Gastroesophageal sphincter (tissue), 3 donors: ENCODE measurements at regions not wholly inside any gene's neighbourhood (a gene's known extent, or its start where the extent isn't known, plus 50 kb on each side); places are given as distances from the start of the nearest gene placed in this dataset.

Source experiments
- EP300 ChIP-seq: sonication (generic); formaldehyde crosslinking; IDR thresholded peaks from one replicate; pipeline ENCODE4 v1.6.1; 2017; ENCODE audit warnings: antibody characterized with exemption, mild to moderate bottlenecking
- POLR2A ChIP-seq, 2 donors: fragments of 450-650 bp; IDR thresholded peaks; one replicate each; pipeline ENCODE4 v1.6.1; 2017; ENCODE audit warnings: antibody characterized with exemption in 2 of 2, mild to moderate bottlenecking in 2 of 2, moderate library complexity in 1 of 2
- POLR2AphosphoS5 ChIP-seq: sonication (generic); formaldehyde crosslinking; IDR thresholded peaks from one replicate; pipeline ENCODE4 v1.6.1; 2017; ENCODE audit warnings: antibody characterized with exemption
- TF ChIP-seq, protein P1 (sequence below), 4 experiments: fragments of 200-600 bp in 2 of 4; fragments of 450-650 bp in 2 of 4; sonication (generic) in 1 of 4; IDR thresholded peaks; one replicate each; pipeline ENCODE4 v1.5.1; 2017 to 2019; ENCODE audit warnings: antibody characterized with exemption in 4 of 4, mild to moderate bottlenecking in 2 of 4, moderate library complexity in 2 of 4

DNA sequence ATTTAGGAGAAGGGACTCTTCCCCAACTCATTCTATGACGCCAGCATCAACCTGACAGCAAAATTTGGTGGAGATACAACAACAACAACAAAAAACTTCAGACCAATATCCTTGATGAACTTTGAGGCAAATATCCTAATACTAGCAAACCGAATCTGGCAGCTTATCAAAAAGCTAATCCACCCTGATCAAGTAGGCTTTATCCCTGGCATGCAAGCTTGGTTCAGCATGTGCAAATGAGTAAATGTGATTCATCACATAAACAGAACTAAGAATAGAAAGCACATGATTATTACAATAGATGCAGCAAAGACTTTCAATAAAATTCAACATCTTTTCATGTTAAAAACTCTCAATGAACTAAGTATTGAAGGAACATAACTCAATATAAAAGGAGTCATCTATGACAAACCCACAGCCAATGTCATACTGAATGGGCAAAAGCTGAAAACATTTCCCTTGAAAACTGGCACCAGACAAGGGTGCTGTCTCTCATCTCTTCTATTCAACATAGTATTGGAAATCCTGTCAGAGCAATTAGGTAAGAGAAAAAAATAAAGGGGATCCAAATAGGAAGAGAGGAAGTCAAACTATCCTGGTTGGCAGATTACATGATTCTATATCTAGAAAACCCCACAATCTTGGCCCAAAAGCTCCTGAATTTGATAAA, 233.3 kb downstream of the CCDC59 start:
- TF ChIP-seq EP300 (no peak), POLR2A (IDR thresholded peaks at IDR 0.05) (no peak), POLR2AphosphoS5 (peak; percentile 94)
- TF ChIP-seq, protein P1, sequence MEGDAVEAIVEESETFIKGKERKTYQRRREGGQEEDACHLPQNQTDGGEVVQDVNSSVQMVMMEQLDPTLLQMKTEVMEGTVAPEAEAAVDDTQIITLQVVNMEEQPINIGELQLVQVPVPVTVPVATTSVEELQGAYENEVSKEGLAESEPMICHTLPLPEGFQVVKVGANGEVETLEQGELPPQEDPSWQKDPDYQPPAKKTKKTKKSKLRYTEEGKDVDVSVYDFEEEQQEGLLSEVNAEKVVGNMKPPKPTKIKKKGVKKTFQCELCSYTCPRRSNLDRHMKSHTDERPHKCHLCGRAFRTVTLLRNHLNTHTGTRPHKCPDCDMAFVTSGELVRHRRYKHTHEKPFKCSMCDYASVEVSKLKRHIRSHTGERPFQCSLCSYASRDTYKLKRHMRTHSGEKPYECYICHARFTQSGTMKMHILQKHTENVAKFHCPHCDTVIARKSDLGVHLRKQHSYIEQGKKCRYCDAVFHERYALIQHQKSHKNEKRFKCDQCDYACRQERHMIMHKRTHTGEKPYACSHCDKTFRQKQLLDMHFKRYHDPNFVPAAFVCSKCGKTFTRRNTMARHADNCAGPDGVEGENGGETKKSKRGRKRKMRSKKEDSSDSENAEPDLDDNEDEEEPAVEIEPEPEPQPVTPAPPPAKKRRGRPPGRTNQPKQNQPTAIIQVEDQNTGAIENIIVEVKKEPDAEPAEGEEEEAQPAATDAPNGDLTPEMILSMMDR (IDR thresholded peaks at IDR 0.05): no peak
